ENCODE measurements at regions not wholly inside any gene's neighbourhood (a gene's known extent, or its start where the extent isn't known, plus 50 kb on each side); places are given as distances from the start of the nearest gene placed in this dataset.
"Not testable (repeated sequence)": the region's sequence is repeated elsewhere in the genome, so short reads cannot be mapped to it uniquely, and the experiment has no call there.

DNA sequence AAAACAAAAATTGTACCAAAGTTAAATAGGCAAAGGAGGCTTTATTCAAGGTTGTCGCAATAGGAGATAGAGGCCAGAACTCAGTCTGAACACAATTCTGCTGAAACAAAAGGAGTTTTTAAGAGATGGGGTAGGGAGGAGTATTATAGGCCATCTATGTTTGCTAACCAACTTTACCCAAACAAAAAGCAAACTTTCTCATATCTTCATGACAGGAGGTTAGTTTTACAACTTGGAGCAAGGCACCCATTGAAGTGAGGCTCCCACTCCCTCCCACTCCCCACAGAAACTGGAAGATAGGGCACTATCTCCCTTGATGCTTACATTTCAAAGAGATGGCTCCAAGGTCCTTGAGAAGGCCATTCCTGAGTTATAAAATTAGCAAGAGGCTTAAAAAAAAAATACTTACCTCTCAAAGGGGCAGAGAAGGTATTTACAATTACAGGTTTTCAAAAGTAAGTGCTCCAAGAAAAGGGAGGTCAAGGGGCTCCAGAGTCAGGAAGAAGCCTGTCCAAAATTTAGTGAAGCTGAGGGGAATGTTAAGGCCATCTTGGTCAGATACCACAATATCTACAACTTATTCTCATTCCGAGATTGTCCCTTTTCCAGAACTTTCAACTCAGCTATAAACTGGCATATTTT is 84.4 kb upstream of the DHRS4 start:
- Mint-ChIP-seq H3K27ac (ENCODE audit: low read depth) (no peak overlapping the region), H3K4me1 (no peaks in the 10 kb centered on the region), H3K36me3 (ENCODE audit: insufficient read depth) (no peaks in the 10 kb centered on the region), H3K27me3 (peaks cover 62% of the 10 kb centered on the region), H3K4me3 (no peak overlapping the region), H3K9me3 (no peaks in the 10 kb centered on the region)
- ATAC-seq (replicated peaks; ENCODE audit: extremely low read depth, poor library complexity, severe bottlenecking) (no peak), DNase-seq (ENCODE audit: low spot score in 2 of 2) (no peak)

DNA sequence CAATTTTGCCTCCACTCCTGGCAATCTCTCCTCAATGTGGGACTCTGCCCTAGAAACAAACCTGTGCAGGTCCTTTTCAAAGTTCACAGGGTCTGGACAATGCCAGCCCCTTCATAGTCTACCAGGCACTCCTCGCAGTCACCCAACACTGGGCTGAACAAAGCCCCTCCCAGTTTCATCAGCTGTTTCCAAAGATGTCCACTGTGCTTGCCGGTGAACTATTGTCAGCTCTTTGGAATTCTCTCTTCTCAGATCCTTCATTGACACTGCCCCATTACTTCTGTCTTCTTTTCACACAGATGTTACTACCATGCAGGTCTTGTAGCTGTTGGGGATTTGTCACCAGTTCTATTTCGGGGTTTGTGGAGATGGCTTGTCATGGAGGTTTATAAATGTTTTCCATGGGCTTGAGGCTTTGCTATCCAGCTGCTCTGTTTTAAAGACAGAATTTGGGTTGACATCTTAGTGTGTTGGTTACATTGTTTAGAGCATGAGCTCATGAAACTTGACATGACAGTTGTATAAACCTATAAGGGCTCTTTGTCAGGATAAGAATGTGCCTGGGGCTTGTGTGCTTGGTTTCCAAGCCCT is 77.3 kb upstream of the DHRS4 start:
- Mint-ChIP-seq H3K4me3 (no peak overlapping the region), H3K9me3 (no peaks in the 10 kb centered on the region), H3K27ac (ENCODE audit: low read depth) (no peak overlapping the region), H3K36me3 (ENCODE audit: insufficient read depth) (no peaks in the 10 kb centered on the region), H3K4me1 (no peaks in the 10 kb centered on the region), H3K27me3 (peaks cover 37% of the 10 kb centered on the region)
- no peak for ATAC-seq (replicated peaks; ENCODE audit: extremely low read depth, poor library complexity, severe bottlenecking)
- DNase-seq (ENCODE audit: low spot score in 2 of 2): no peak

- Mint-ChIP-seq H3K9me3 (no peaks in the 10 kb centered on the region), H3K27ac (ENCODE audit: low read depth) (no peak overlapping the region), H3K27me3 (peaks cover 37% of the 10 kb centered on the region), H3K36me3 (ENCODE audit: insufficient read depth) (no peaks in the 10 kb centered on the region), H3K4me1 (no peaks in the 10 kb centered on the region), H3K4me3 (no peak overlapping the region)
- no peak for ATAC-seq (replicated peaks; ENCODE audit: extremely low read depth, poor library complexity, severe bottlenecking)
- no peak for DNase-seq (ENCODE audit: low spot score in 2 of 2)
Observed at GRCh38 chr14:23877111-23877510, 76.5 kb upstream of the DHRS4 start.

- H3K4me1 Mint-ChIP-seq: no peaks in the 10 kb centered on the region
- H3K4me3 Mint-ChIP-seq: no peak overlapping the region
- H3K27me3 Mint-ChIP-seq: peaks cover 37% of the 10 kb centered on the region
- DNase-seq (ENCODE audit: low spot score in 2 of 2) (no peak), ATAC-seq (replicated peaks; ENCODE audit: extremely low read depth, poor library complexity, severe bottlenecking) (no peak)
- no peaks in the 10 kb centered on the region for H3K36me3 Mint-ChIP-seq (ENCODE audit: insufficient read depth)
- no peaks in the 10 kb centered on the region for H3K9me3 Mint-ChIP-seq
- H3K27ac Mint-ChIP-seq (ENCODE audit: low read depth): no peak overlapping the region
Observed at GRCh38 chr14:23877538-23878180, 75.9 kb upstream of the DHRS4 start.

GRCh38 chr14:23881282-23881681 is 72.3 kb upstream of the DHRS4 start:
- no peak overlapping the region for H3K27ac Mint-ChIP-seq (ENCODE audit: low read depth)
- H3K36me3 Mint-ChIP-seq (ENCODE audit: insufficient read depth): no peaks in the 10 kb centered on the region
- H3K4me1 Mint-ChIP-seq: no peaks in the 10 kb centered on the region
- H3K4me3 Mint-ChIP-seq: no peak overlapping the region
- H3K9me3 Mint-ChIP-seq: no peaks in the 10 kb centered on the region
- ATAC-seq (replicated peaks; ENCODE audit: extremely low read depth, poor library complexity, severe bottlenecking) (no peak), DNase-seq (ENCODE audit: low spot score in 2 of 2) (no peak)
- H3K27me3 Mint-ChIP-seq: peaks cover 24% of the 10 kb centered on the region

DNA sequence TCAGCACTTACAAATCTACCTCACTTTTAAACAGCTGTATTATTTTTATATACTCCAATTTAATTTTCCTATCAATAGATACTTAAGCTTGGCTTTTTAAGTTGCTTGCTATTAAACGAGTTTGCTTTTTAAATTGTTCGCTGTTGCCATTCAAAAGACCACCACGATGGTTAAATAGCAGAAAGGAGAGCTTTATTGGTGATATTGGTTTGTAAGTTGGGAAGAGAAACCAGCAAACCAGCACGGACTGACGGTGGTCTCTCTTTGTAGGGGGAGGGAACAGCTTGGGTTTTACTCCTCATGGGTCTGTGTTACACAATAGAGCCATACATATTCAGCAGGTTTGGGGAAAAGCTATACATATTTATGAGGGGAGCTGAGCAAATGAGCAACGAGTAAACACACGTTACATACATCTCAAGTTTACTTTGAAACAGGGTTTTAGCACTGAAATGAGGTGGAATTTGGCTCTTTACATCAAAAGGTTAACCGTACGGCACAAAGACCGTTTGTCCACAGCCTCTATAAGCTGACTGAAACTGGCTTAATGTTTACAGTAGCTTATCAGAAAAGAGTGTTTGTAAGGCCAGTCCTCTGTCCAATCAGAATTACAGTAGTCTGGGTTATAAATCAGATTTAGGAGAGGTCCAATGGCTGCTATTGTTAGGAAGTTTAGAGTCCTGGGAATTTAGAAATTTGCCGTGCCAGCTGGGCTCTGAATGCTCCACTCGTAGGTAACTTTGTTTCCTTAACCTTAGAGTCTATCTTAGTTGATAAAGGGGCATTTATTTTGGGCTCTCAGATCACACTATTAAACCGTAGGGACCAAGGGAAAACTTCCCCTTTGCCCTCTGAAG is 69.7 kb upstream of the DHRS4 start:
- H3K27me3 Mint-ChIP-seq: peaks cover 29% of the 10 kb centered on the region
- no peak for DNase-seq (ENCODE audit: low spot score in 2 of 2)
- no peaks in the 10 kb centered on the region for H3K36me3 Mint-ChIP-seq (ENCODE audit: insufficient read depth)
- H3K27ac Mint-ChIP-seq (ENCODE audit: low read depth): no peak overlapping the region
- H3K9me3 Mint-ChIP-seq: peaks cover 5% of the 10 kb centered on the region
- H3K4me1 Mint-ChIP-seq: no peaks in the 10 kb centered on the region
- no peak overlapping the region for H3K4me3 Mint-ChIP-seq
- ATAC-seq (replicated peaks; ENCODE audit: extremely low read depth, poor library complexity, severe bottlenecking): no peak

DNA sequence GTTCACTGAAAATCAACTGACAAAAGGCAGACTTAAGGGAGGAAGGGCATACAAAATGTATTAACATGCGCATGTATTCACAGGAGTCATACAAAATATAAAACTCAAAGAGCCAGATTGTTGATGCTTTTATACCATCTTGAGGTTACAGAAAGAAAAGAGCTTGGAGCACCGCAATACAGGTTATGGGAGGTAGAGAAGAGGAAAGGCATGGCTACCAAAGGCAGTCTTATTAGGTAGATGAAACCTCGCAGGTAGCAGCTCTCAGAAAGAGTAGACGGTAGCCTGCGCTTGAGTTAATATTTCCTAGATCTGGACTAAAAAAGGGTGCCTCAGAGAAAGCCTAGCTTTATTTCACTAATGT is 69.0 kb upstream of the DHRS4 start:
- no peak for DNase-seq (ENCODE audit: low spot score in 2 of 2)
- peaks cover 5% of the 10 kb centered on the region for H3K9me3 Mint-ChIP-seq
- peaks cover 35% of the 10 kb centered on the region for H3K27me3 Mint-ChIP-seq
- H3K27ac Mint-ChIP-seq (ENCODE audit: low read depth): no peak overlapping the region
- H3K4me1 Mint-ChIP-seq: no peaks in the 10 kb centered on the region
- no peak overlapping the region for H3K4me3 Mint-ChIP-seq
- no peaks in the 10 kb centered on the region for H3K36me3 Mint-ChIP-seq (ENCODE audit: insufficient read depth)
- no peak for ATAC-seq (replicated peaks; ENCODE audit: extremely low read depth, poor library complexity, severe bottlenecking)

DNA sequence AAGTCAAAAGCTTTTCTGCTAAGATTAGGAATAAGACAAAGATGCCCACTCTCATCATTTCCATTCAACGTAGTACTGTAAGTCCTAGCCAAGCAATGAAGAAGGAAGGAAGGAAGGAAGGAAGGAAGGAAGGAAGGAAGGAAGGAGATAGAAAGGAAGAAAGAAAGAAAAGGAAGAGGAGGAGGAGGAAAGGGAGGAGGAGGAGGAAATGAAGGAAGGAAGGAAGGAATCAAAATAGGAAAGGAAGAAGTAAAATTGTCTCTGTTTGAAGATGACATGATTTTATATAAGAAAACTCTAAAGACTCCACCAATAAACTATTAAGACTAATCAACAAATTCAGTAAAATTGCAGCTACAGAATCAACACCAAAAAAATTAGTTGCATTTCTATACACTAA is 66.0 kb upstream of the DHRS4 start:
- Mint-ChIP-seq H3K27me3 (peaks cover 45% of the 10 kb centered on the region), H3K4me3 (no peak overlapping the region), H3K36me3 (ENCODE audit: insufficient read depth) (no peaks in the 10 kb centered on the region), H3K4me1 (no peaks in the 10 kb centered on the region), H3K27ac (ENCODE audit: low read depth) (no peak overlapping the region), H3K9me3 (peaks cover 5% of the 10 kb centered on the region)
- ATAC-seq (replicated peaks; ENCODE audit: extremely low read depth, poor library complexity, severe bottlenecking) (no peak), DNase-seq (ENCODE audit: low spot score in 2 of 2) (no peak)

DNA sequence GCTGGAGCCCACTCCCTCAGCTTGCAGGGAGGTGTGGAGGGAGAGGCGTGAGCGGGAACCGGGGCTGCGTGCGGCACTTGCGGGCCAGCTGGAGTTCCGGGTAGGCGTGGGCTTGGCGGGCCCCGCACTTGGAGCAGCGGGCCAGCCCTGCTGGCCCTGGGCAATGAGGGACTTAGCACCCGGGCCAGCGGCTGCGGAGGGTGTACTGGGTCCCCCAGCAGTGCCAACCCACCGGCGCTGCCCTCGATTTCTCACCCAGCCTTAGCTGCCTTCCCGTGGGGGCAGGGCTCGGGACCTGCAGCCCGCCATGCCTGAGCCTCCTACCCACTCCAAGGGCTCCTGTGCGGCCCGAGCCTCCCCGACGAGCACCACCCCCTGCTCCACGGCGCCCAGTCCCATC is 61.9 kb upstream of the DHRS4 start:
- not testable (repeated sequence) for ATAC-seq (replicated peaks; ENCODE audit: extremely low read depth, poor library complexity, severe bottlenecking)

GRCh38 chr14:23892289-23892688 is 61.3 kb upstream of the DHRS4 start:
- not testable (repeated sequence) for DNase-seq (ENCODE audit: low spot score in 2 of 2); H3K36me3 Mint-ChIP-seq (ENCODE audit: insufficient read depth); ATAC-seq (replicated peaks; ENCODE audit: extremely low read depth, poor library complexity, severe bottlenecking); H3K4me3 Mint-ChIP-seq; H3K4me1 Mint-ChIP-seq; H3K27ac Mint-ChIP-seq (ENCODE audit: low read depth); H3K9me3 Mint-ChIP-seq
- H3K27me3 Mint-ChIP-seq: peaks cover 31% of the 10 kb centered on the region

More for the DNA sequence above, 61.9 kb upstream of the DHRS4 start:
- H3K27ac Mint-ChIP-seq (ENCODE audit: low read depth); DNase-seq (ENCODE audit: low spot score in 2 of 2); H3K4me1 Mint-ChIP-seq; H3K9me3 Mint-ChIP-seq; H3K4me3 Mint-ChIP-seq; H3K36me3 Mint-ChIP-seq (ENCODE audit: insufficient read depth): not testable (repeated sequence)
- H3K27me3 Mint-ChIP-seq: peaks cover 36% of the 10 kb centered on the region

DNA sequence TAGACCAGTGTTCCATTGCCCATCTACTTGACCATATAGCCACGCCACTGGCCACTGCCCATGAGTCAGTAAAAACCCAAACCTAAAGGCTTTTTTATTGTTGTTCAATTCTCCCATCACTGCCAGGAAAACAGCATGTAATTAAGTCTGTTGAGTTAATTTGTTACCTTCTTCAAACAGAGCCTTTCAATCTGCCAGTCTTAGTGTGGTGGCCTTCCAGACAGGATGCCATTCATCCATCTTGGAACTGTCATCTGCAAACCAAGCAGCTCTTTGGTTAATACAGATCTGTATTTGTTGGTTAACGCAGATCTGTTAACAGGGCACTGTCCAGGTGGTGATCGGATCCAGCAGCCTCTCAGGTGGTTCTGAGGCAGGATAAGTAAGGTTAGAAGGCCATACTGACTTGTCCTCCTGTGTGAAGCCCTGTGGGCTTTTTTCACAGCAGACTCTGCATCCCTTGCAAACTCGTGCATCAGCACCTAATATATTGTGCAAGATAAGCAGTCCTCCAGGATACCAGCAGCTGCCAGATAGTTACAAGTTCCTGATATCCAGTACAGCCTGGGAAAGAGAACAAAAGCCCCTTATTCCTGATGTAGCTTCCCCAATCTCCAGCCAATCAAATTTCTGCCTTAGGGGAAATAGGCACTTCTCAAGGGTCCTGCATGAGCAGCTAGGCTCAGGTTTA is 59.1 kb upstream of the DHRS4 start:
- H3K36me3 Mint-ChIP-seq (ENCODE audit: insufficient read depth): no peaks in the 10 kb centered on the region
- no peaks in the 10 kb centered on the region for H3K9me3 Mint-ChIP-seq
- no peaks in the 10 kb centered on the region for H3K4me1 Mint-ChIP-seq
- H3K4me3 Mint-ChIP-seq: no peak overlapping the region
- H3K27ac Mint-ChIP-seq (ENCODE audit: low read depth): no peak overlapping the region
- ATAC-seq (replicated peaks; ENCODE audit: extremely low read depth, poor library complexity, severe bottlenecking): no peak
- DNase-seq (ENCODE audit: low spot score in 2 of 2): no peak
- H3K27me3 Mint-ChIP-seq: peaks cover 17% of the 10 kb centered on the region

- Mint-ChIP-seq H3K4me1 (no peaks in the 10 kb centered on the region), H3K36me3 (ENCODE audit: insufficient read depth) (no peaks in the 10 kb centered on the region)
Observed at GRCh38 chr14:23895053-23895419, 58.5 kb upstream of the DHRS4 start.

More at GRCh38 chr14:23895053-23895419, 58.5 kb upstream of the DHRS4 start:
- no peak overlapping the region for H3K4me3 Mint-ChIP-seq
- no peaks in the 10 kb centered on the region for H3K9me3 Mint-ChIP-seq
- H3K27ac Mint-ChIP-seq (ENCODE audit: low read depth): no peak overlapping the region
- peaks cover 16% of the 10 kb centered on the region for H3K27me3 Mint-ChIP-seq
- no peak for DNase-seq (ENCODE audit: low spot score in 2 of 2)
- no peak for ATAC-seq (replicated peaks; ENCODE audit: extremely low read depth, poor library complexity, severe bottlenecking)

Measured in central memory CD8-positive, alpha-beta T cell (primary cell).